Loucy (cell line): ENCODE measurements at regions not wholly inside any gene's neighbourhood (a gene's known extent, or its start where the extent isn't known, plus 50 kb on each side); places are given as distances from the start of the nearest gene placed in this dataset.

Experiments
- EZH2phosphoT487 ChIP-seq: fragments of 200-600 bp; IDR thresholded peaks from 2 replicates; pipeline ENCODE4 v1.6.1; 2018; ENCODE audit warnings: antibody characterized with exemption, mild to moderate bottlenecking, moderate library complexity, borderline replicate concordance
- TF ChIP-seq, protein P1 (sequence below): fragments of 200-600 bp; sonication (generic); conservative IDR thresholded peaks from 2 replicates; pipeline ENCODE4 v1.5.1; 2014; ENCODE audit warnings: mild to moderate bottlenecking, antibody characterized with exemption, low read length

DNA sequence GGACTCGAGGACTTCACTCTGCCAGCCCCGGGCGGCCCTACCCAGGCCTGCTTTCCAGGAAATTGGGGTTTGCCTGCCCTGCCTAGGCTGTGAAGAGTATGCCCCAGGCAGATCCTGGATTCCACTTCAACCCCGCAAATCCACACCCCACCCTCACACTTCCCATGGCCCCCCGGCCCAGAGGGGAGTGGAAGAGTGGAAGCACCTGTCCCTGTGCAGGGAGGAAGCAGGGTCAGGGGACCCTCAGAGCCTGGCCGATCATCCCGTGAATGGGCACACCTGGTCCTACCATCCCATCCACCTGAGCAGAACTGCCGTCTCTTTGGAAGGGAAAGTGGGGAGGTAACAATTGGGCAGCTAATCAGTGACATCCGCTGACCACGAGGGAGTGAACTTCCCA, 245.2 kb downstream of the EIPR1 start:
- TF ChIP-seq, protein P1, sequence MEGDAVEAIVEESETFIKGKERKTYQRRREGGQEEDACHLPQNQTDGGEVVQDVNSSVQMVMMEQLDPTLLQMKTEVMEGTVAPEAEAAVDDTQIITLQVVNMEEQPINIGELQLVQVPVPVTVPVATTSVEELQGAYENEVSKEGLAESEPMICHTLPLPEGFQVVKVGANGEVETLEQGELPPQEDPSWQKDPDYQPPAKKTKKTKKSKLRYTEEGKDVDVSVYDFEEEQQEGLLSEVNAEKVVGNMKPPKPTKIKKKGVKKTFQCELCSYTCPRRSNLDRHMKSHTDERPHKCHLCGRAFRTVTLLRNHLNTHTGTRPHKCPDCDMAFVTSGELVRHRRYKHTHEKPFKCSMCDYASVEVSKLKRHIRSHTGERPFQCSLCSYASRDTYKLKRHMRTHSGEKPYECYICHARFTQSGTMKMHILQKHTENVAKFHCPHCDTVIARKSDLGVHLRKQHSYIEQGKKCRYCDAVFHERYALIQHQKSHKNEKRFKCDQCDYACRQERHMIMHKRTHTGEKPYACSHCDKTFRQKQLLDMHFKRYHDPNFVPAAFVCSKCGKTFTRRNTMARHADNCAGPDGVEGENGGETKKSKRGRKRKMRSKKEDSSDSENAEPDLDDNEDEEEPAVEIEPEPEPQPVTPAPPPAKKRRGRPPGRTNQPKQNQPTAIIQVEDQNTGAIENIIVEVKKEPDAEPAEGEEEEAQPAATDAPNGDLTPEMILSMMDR = no peak
- TF ChIP-seq EZH2phosphoT487 = no peak
